ENCODE measurements at regions not wholly inside any gene's neighbourhood (a gene's known extent, or its start where the extent isn't known, plus 50 kb on each side); places are given as distances from the start of the nearest gene placed in this dataset.

- TF ChIP-seq, protein P1, sequence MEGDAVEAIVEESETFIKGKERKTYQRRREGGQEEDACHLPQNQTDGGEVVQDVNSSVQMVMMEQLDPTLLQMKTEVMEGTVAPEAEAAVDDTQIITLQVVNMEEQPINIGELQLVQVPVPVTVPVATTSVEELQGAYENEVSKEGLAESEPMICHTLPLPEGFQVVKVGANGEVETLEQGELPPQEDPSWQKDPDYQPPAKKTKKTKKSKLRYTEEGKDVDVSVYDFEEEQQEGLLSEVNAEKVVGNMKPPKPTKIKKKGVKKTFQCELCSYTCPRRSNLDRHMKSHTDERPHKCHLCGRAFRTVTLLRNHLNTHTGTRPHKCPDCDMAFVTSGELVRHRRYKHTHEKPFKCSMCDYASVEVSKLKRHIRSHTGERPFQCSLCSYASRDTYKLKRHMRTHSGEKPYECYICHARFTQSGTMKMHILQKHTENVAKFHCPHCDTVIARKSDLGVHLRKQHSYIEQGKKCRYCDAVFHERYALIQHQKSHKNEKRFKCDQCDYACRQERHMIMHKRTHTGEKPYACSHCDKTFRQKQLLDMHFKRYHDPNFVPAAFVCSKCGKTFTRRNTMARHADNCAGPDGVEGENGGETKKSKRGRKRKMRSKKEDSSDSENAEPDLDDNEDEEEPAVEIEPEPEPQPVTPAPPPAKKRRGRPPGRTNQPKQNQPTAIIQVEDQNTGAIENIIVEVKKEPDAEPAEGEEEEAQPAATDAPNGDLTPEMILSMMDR (IDR thresholded peaks at IDR 0.05): no peak
- TF ChIP-seq E2F4 (CRISPR knock-in tag; IDR thresholded peaks at IDR 0.05; ENCODE audit: borderline replicate concordance, low read depth) (no peak), ZNF121 (CRISPR knock-in tag; IDR thresholded peaks at IDR 0.05) (no peak), CREB1 (CRISPR knock-in tag; IDR thresholded peaks at IDR 0.05) (no peak), KAT7 (CRISPR knock-in tag; IDR thresholded peaks at IDR 0.05; ENCODE audit: borderline replicate concordance) (no peak), ESRRA (CRISPR knock-in tag; IDR thresholded peaks at IDR 0.05; ENCODE audit: borderline replicate concordance) (no peak), JAZF1 (CRISPR knock-in tag; IDR thresholded peaks at IDR 0.05) (no peak), JUN (CRISPR knock-in tag; IDR thresholded peaks at IDR 0.05) (no peak), ZNF423 (CRISPR knock-in tag; IDR thresholded peaks at IDR 0.05) (no peak), GABPB1 (CRISPR knock-in tag; IDR thresholded peaks at IDR 0.05) (no peak), MAX (CRISPR knock-in tag; IDR thresholded peaks at IDR 0.05) (no peak), NFYB (CRISPR knock-in tag; conservative IDR thresholded peaks at IDR 0.05; ENCODE audit: low read depth) (no peak)
Observed at GRCh38 chr2:236975766-236976165, 109.9 kb upstream of the COPS8 start.
